ENCODE measurements at regions not wholly inside any gene's neighbourhood (a gene's known extent, or its start where the extent isn't known, plus 50 kb on each side); places are given as distances from the start of the nearest gene placed in this dataset.

DNA sequence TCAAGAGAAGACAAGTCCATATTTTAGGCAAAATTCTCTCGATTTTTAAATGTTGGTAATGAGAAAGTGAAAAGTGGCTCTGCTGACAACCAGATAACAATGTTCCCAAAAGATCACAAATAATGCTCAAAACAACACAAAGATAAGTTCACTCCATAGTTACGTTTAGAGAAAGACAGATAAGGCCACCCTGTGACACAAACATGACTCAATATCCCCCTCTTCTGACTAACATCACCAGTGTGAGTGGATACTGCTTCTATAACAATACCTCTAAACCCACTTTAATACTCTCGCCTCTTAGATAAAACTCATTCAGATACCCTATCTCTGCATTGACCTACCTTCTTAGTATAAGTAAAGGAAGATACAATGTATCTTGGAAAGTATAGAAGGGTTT is 51.2 kb upstream of the RGS7 start:
- TF ChIP-seq, protein P1, sequence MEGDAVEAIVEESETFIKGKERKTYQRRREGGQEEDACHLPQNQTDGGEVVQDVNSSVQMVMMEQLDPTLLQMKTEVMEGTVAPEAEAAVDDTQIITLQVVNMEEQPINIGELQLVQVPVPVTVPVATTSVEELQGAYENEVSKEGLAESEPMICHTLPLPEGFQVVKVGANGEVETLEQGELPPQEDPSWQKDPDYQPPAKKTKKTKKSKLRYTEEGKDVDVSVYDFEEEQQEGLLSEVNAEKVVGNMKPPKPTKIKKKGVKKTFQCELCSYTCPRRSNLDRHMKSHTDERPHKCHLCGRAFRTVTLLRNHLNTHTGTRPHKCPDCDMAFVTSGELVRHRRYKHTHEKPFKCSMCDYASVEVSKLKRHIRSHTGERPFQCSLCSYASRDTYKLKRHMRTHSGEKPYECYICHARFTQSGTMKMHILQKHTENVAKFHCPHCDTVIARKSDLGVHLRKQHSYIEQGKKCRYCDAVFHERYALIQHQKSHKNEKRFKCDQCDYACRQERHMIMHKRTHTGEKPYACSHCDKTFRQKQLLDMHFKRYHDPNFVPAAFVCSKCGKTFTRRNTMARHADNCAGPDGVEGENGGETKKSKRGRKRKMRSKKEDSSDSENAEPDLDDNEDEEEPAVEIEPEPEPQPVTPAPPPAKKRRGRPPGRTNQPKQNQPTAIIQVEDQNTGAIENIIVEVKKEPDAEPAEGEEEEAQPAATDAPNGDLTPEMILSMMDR (IDR thresholded peaks at IDR 0.05; ENCODE audit: insufficient read depth, low read length, poor library complexity, severe bottlenecking): peak; percentile 3
- Histone ChIP-seq H3K4me3 (ENCODE audit: low read depth, low read length) (no peak overlapping the region), H3K27me3 (ENCODE audit: control insufficient read depth, insufficient read depth, low read length) (no peaks in the 10 kb centered on the region), H3K36me3 (ENCODE audit: control insufficient read depth, insufficient read depth, low read length) (no peaks in the 10 kb centered on the region)
- no peak for DNase-seq (ENCODE audit: low read depth)

All from kidney epithelial cell (primary cell).